ENCODE measurements at regions not wholly inside any gene's neighbourhood (a gene's known extent, or its start where the extent isn't known, plus 50 kb on each side); places are given as distances from the start of the nearest gene placed in this dataset.

GRCh38 chr4:4690854-4691253, 149.0 kb upstream of the STX18 start:
- DNase-seq (ENCODE audit: extremely low read depth, low read depth) = no peak

DNA sequence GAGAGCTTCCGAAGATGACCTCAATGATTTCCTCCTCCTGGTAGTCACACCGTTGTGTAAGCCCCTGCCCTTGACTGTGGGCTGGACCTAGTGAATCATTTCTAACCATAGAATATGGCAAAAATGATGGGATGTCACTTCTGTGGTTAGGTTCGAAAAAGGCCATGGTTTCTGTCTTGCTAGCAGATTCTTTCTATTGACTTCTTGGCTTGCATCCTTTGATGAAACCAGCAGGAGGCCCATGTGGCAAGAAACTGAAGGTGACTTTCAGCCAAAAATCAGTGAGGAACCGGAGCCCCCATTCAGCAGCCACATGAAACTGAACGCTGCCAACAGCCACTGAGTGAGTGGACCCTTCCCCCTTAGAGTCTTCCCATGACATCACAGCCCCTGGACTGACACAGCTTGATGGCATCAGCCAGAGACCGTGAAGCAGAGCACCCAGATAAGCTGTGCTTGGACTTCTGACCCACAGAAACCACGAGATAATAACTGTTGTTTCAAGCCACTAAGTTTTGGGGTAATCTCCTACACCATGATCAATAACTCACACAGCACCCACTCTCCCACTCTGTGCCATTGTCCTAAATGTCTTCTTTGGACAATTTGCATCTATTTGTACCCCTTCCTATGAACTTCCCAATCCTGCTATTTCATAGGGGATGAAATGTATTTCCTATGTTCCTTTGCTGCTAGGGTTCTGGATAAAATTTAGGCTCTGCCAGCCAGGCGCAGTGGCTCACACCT, 148.0 kb upstream of the STX18 start:
- DNase-seq (ENCODE audit: extremely low read depth, low read depth) = no peak
- no peak; the same call in 1 of the 2 replicates for TF ChIP-seq CTCF (IDR thresholded peaks at IDR 0.05; ENCODE audit: low read depth, low read length)

More at GRCh38 chr4:4690854-4691253, 149.0 kb upstream of the STX18 start:
- no peak for TF ChIP-seq CTCF (IDR thresholded peaks at IDR 0.05; ENCODE audit: low read depth, low read length)

DNA sequence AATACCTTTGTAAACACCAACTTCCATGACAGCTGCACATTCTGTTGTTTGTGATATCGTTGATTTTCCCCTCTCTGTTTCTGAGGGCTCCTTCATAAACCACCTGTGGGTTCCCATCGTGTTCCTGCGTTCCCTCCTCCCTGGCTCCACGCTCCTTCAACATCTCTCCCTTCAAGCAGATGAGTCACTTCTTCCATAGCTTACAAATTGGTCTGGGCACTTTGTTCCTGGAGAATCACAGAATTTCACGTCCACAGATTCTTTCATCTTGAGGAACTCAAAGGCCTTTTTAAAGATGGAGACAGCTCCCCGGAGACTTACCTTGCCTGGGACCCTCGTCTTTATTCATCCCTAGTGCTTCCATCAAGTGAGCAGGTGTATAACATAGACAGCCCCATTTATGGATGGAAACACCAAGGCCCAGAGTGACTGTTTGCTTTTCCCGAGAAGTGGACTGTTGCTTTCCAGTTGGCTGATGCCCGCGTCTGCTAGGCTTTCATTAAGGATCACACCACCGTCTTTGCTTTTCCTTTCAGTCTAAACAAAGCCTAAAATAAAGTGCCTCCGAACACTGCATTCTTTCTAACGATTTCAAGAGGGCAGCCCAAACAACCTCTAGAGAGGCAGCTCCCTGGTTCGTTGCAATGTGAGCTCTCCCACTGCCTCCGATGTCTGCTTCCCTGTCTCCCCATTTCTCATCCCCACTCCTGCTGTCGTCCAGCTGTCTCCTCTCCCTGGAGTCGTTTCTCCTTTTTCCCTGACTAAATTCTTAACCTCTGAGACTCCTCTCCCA, 146.3 kb upstream of the STX18 start:
- DNase-seq (ENCODE audit: extremely low read depth, low read depth) = no peak
- no peak for TF ChIP-seq CTCF (IDR thresholded peaks at IDR 0.05; ENCODE audit: low read depth, low read length)

DNA sequence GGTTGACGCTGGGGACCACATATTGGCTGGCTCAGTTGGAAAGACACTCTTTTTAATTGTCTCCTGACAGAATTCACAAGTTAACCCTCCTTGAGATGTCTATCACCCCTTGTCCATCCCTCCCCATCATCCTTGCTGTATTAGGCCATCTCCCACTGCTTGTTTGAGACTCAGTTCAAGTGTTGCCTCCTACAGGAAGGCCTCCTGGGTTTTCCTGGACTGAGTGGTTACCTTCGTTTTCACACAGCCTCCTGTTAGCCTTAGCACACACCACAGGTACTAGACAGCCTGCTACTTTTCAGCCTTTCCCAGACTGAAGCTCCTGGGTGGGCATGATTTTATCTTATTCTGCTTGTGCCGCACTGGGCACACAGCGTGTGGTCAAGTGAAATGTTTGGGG, 145.3 kb upstream of the STX18 start:
- no peak for DNase-seq (ENCODE audit: extremely low read depth, low read depth)
- TF ChIP-seq CTCF (IDR thresholded peaks at IDR 0.05; ENCODE audit: low read depth, low read length) = no peak

DNA sequence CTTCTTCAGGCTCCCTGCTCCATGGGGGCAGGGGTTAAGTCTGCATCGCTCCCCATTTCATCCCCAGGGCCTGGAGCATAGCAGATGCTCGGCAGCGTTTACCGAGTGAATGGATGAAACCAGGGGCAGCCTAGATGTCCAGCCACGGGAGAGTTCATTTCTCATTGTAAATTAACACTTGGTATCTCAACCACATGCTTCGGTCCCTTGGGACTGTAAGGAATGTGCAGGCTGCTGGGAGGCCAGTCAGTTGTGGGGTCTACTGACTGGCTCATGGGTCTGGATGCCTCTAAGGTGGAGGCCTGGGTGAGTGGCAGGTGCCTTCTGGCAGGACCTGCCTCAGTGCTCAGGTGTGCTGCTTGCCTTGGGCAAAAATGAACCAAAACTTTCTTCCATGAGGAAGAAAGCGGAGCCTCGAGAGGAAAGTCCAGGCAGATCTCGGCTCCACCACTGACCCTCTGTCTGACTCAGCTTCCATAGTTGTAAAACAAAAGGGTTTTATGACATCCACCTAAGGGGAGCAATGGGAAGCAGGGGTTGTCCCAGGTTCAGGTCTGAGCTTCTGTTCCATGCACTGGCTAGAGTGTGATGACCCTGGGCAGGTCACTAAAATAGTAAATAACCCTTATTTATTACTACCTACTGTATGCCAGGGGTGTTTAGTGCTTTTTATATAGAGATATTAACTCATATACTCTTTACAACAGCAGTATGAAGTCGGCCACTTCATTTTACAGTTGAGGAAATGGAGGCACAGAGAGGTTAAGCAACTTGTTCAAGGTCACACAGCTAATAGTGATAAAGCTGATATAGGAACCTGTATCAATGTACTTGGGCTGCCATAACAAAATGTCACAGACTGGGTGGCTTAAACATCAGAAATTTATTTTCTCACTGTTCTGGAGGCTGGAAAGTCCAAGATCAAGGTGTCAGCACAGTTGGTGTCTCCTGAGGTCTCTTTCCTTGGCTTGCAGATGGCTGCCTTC, 144.3 kb upstream of the STX18 start:
- TF ChIP-seq CTCF (IDR thresholded peaks at IDR 0.05; ENCODE audit: low read depth, low read length) = no peak

GRCh38 chr4:4681653-4682052, 139.8 kb upstream of the STX18 start:
- no peak for DNase-seq (ENCODE audit: extremely low read depth, low read depth)

More for the DNA sequence above, 144.3 kb upstream of the STX18 start:
- no peak for DNase-seq (ENCODE audit: extremely low read depth, low read depth)

More at GRCh38 chr4:4681653-4682052, 139.8 kb upstream of the STX18 start:
- TF ChIP-seq CTCF (IDR thresholded peaks at IDR 0.05; ENCODE audit: low read depth, low read length) = no peak
